ENCODE measurements at regions not wholly inside any gene's neighbourhood (a gene's known extent, or its start where the extent isn't known, plus 50 kb on each side); places are given as distances from the start of the nearest gene placed in this dataset.

GRCh38 chr21:25426580-25426979 lies 180.7 kb downstream of the MRPL39 start:
- H3K18ac ChIP-seq (ENCODE audit: low read length): no peak overlapping the region
- H2AFZ ChIP-seq (ENCODE audit: insufficient read depth, low read length, poor library complexity): no peak overlapping the region
- no peak overlapping the region for H3K14ac ChIP-seq (ENCODE audit: low read length)
- no peak overlapping the region for H3K9ac ChIP-seq (ENCODE audit: low read length)
- no peak overlapping the region for H2BK5ac ChIP-seq (ENCODE audit: low read depth, low read length, poor library complexity)
- DNase-seq: no peak
- no peaks in the 10 kb centered on the region for H3K36me3 ChIP-seq (ENCODE audit: control insufficient read depth in 1 of 2, insufficient read depth in 2 of 2, low read length in 2 of 2)
- no peaks in the 10 kb centered on the region for H3K4me1 ChIP-seq (ENCODE audit: control insufficient read depth in 1 of 2, insufficient read depth in 2 of 2, low read length in 2 of 2)
- no peak overlapping the region for H3K27ac ChIP-seq (ENCODE audit: low read depth, low read length)
- H3K27me3 ChIP-seq (ENCODE audit: insufficient read depth, low read length): no peaks in the 10 kb centered on the region
- no peak overlapping the region for H4K8ac ChIP-seq (ENCODE audit: low read depth, low read length)
- WGBS (ENCODE audit: extremely low coverage, insufficient coverage, insufficient read length): no CpG with 5 or more reads among the region's 4 CpGs
- no peak overlapping the region for H3K23ac ChIP-seq (ENCODE audit: low read length)
- H3K4me2 ChIP-seq (ENCODE audit: low read length): no peak overlapping the region
- no peak overlapping the region for H3K4me3 ChIP-seq (ENCODE audit: low read depth, low read length)
- H2AK5ac ChIP-seq (ENCODE audit: low read length): no peak overlapping the region
- no peaks in the 10 kb centered on the region for H3K79me1 ChIP-seq (ENCODE audit: low read length)
- H4K91ac ChIP-seq (ENCODE audit: low read depth, low read length): no peak overlapping the region
- no peaks in the 10 kb centered on the region for H3K79me2 ChIP-seq (ENCODE audit: control insufficient read depth, insufficient read depth, low read length, poor library complexity)
- no peak overlapping the region for H2BK120ac ChIP-seq (ENCODE audit: insufficient read depth, low read length, poor library complexity)
- no peak overlapping the region for H3K4ac ChIP-seq (ENCODE audit: low read depth, low read length)
- no peak overlapping the region for H2BK12ac ChIP-seq (ENCODE audit: low read length)
- H4K12ac ChIP-seq (ENCODE audit: low read depth, low read length): no peak overlapping the region
- H3K9me3 ChIP-seq (ENCODE audit: insufficient read depth, low read depth, low read length): no peaks in the 10 kb centered on the region

- no peak overlapping the region for H3K4me2 ChIP-seq (ENCODE audit: low read length)
- no peak overlapping the region for H3K4me3 ChIP-seq (ENCODE audit: low read depth, low read length)
- no peaks in the 10 kb centered on the region for H3K36me3 ChIP-seq (ENCODE audit: control insufficient read depth in 1 of 2, insufficient read depth in 2 of 2, low read length in 2 of 2)
- H4K91ac ChIP-seq (ENCODE audit: low read depth, low read length): no peak overlapping the region
- H2BK5ac ChIP-seq (ENCODE audit: low read depth, low read length, poor library complexity): no peak overlapping the region
- H2AK5ac ChIP-seq (ENCODE audit: low read length): no peak overlapping the region
- no peak overlapping the region for H2AFZ ChIP-seq (ENCODE audit: insufficient read depth, low read length, poor library complexity)
- no peak overlapping the region for H2BK12ac ChIP-seq (ENCODE audit: low read length)
- H2BK120ac ChIP-seq (ENCODE audit: insufficient read depth, low read length, poor library complexity): no peak overlapping the region
- H3K18ac ChIP-seq (ENCODE audit: low read length): no peak overlapping the region
- H4K8ac ChIP-seq (ENCODE audit: low read depth, low read length): no peak overlapping the region
- H3K9me3 ChIP-seq (ENCODE audit: insufficient read depth, low read depth, low read length): no peaks in the 10 kb centered on the region
- no peaks in the 10 kb centered on the region for H3K4me1 ChIP-seq (ENCODE audit: control insufficient read depth in 1 of 2, insufficient read depth in 2 of 2, low read length in 2 of 2)
- no peak overlapping the region for H3K9ac ChIP-seq (ENCODE audit: low read length)
- no peak for DNase-seq
- H3K23ac ChIP-seq (ENCODE audit: low read length): no peak overlapping the region
- no peak overlapping the region for H3K27ac ChIP-seq (ENCODE audit: low read depth, low read length)
- no CpG with 5 or more reads among the region's 2 CpGs for WGBS (ENCODE audit: extremely low coverage, insufficient coverage, insufficient read length)
- no peaks in the 10 kb centered on the region for H3K79me2 ChIP-seq (ENCODE audit: control insufficient read depth, insufficient read depth, low read length, poor library complexity)
- H3K27me3 ChIP-seq (ENCODE audit: insufficient read depth, low read length): no peaks in the 10 kb centered on the region
- no peak overlapping the region for H4K12ac ChIP-seq (ENCODE audit: low read depth, low read length)
- no peak overlapping the region for H3K4ac ChIP-seq (ENCODE audit: low read depth, low read length)
- no peak overlapping the region for H3K14ac ChIP-seq (ENCODE audit: low read length)
- H3K79me1 ChIP-seq (ENCODE audit: low read length): no peaks in the 10 kb centered on the region
Observed at GRCh38 chr21:25425156-25425555, 182.1 kb downstream of the MRPL39 start.

- Histone ChIP-seq H3K9ac (ENCODE audit: low read length) (no peak overlapping the region), H3K79me1 (ENCODE audit: low read length) (no peaks in the 10 kb centered on the region), H3K14ac (ENCODE audit: low read length) (no peak overlapping the region), H2BK12ac (ENCODE audit: low read length) (no peak overlapping the region), H3K4ac (ENCODE audit: low read depth, low read length) (no peak overlapping the region), H2BK120ac (ENCODE audit: insufficient read depth, low read length, poor library complexity) (no peak overlapping the region), H3K4me2 (ENCODE audit: low read length) (no peak overlapping the region), H3K36me3 (ENCODE audit: control insufficient read depth in 1 of 2, insufficient read depth in 2 of 2, low read length in 2 of 2) (no peaks in the 10 kb centered on the region), H2AK5ac (ENCODE audit: low read length) (no peak overlapping the region), H4K12ac (ENCODE audit: low read depth, low read length) (no peak overlapping the region), H4K91ac (ENCODE audit: low read depth, low read length) (no peak overlapping the region), H3K4me1 (ENCODE audit: control insufficient read depth in 1 of 2, insufficient read depth in 2 of 2, low read length in 2 of 2) (no peaks in the 10 kb centered on the region), H3K23ac (ENCODE audit: low read length) (no peak overlapping the region), H3K27me3 (ENCODE audit: insufficient read depth, low read length) (no peaks in the 10 kb centered on the region), H3K9me3 (ENCODE audit: insufficient read depth, low read depth, low read length) (no peaks in the 10 kb centered on the region), H3K4me3 (ENCODE audit: low read depth, low read length) (no peak overlapping the region), H4K8ac (ENCODE audit: low read depth, low read length) (no peak overlapping the region), H3K18ac (ENCODE audit: low read length) (no peak overlapping the region), H3K27ac (ENCODE audit: low read depth, low read length) (no peak overlapping the region), H2AFZ (ENCODE audit: insufficient read depth, low read length, poor library complexity) (no peak overlapping the region), H3K79me2 (ENCODE audit: control insufficient read depth, insufficient read depth, low read length, poor library complexity) (no peaks in the 10 kb centered on the region), H2BK5ac (ENCODE audit: low read depth, low read length, poor library complexity) (no peak overlapping the region)
- no peak for DNase-seq
- no CpG with 5 or more reads among the region's 2 CpGs for WGBS (ENCODE audit: extremely low coverage, insufficient coverage, insufficient read length)
Observed at GRCh38 chr21:25424634-25425033, 182.6 kb downstream of the MRPL39 start.

- H4K91ac ChIP-seq (ENCODE audit: low read depth, low read length): no peak overlapping the region
- H3K4me1 ChIP-seq (ENCODE audit: control insufficient read depth in 1 of 2, insufficient read depth in 2 of 2, low read length in 2 of 2): no peaks in the 10 kb centered on the region
- H4K8ac ChIP-seq (ENCODE audit: low read depth, low read length): no peak overlapping the region
- H3K4me2 ChIP-seq (ENCODE audit: low read length): no peak overlapping the region
- no peak for DNase-seq
- H3K79me1 ChIP-seq (ENCODE audit: low read length): no peaks in the 10 kb centered on the region
- H2BK5ac ChIP-seq (ENCODE audit: low read depth, low read length, poor library complexity): no peak overlapping the region
- no peak overlapping the region for H3K4ac ChIP-seq (ENCODE audit: low read depth, low read length)
- H3K14ac ChIP-seq (ENCODE audit: low read length): no peak overlapping the region
- H2AK5ac ChIP-seq (ENCODE audit: low read length): no peak overlapping the region
- H2BK120ac ChIP-seq (ENCODE audit: insufficient read depth, low read length, poor library complexity): no peak overlapping the region
- no peaks in the 10 kb centered on the region for H3K79me2 ChIP-seq (ENCODE audit: control insufficient read depth, insufficient read depth, low read length, poor library complexity)
- no peak overlapping the region for H3K18ac ChIP-seq (ENCODE audit: low read length)
- H2AFZ ChIP-seq (ENCODE audit: insufficient read depth, low read length, poor library complexity): no peak overlapping the region
- H4K12ac ChIP-seq (ENCODE audit: low read depth, low read length): no peak overlapping the region
- H3K27me3 ChIP-seq (ENCODE audit: insufficient read depth, low read length): no peaks in the 10 kb centered on the region
- H3K9ac ChIP-seq (ENCODE audit: low read length): no peak overlapping the region
- no peaks in the 10 kb centered on the region for H3K36me3 ChIP-seq (ENCODE audit: control insufficient read depth in 1 of 2, insufficient read depth in 2 of 2, low read length in 2 of 2)
- H3K4me3 ChIP-seq (ENCODE audit: low read depth, low read length): no peak overlapping the region
- no peaks in the 10 kb centered on the region for H3K9me3 ChIP-seq (ENCODE audit: insufficient read depth, low read depth, low read length)
- H3K23ac ChIP-seq (ENCODE audit: low read length): no peak overlapping the region
- no peak overlapping the region for H2BK12ac ChIP-seq (ENCODE audit: low read length)
- H3K27ac ChIP-seq (ENCODE audit: low read depth, low read length): no peak overlapping the region
- WGBS (ENCODE audit: extremely low coverage, insufficient coverage, insufficient read length): no CpG with 5 or more reads among the region's 4 CpGs
Observed at GRCh38 chr21:25424048-25424447, 183.2 kb downstream of the MRPL39 start.
